Caco-2 (cell line): ENCODE measurements at regions not wholly inside any gene's neighbourhood (a gene's known extent, or its start where the extent isn't known, plus 50 kb on each side); places are given as distances from the start of the nearest gene placed in this dataset.

Source experiments
- BruUV-seq: library from RNA; stranded (reverse); fragments of 400-500 nt; replicated peaks from 2 replicates; lab custom pipeline; 2021; lab: Mats Ljungman, UMichigan
- CTCF ChIA-PET: fragments of 300-600 bp; sonication (Branson Sonifier 250); formaldehyde crosslinking; loops from one replicate; lab custom pipeline; 2022; ENCODE audit warnings: antibody characterized with exemption; lab: Charles Lee
- POLR2A ChIA-PET: fragments of 300-600 bp; sonication (Branson Sonifier 250); formaldehyde crosslinking; loops from one replicate; lab custom pipeline; 2022; ENCODE audit warnings: antibody characterized with exemption; lab: Charles Lee
- DNase-seq, 2 experiments: peaks; one replicate each; pipeline versions ENCODE4 v3.0.0 to v3.0.0-alpha.2; 2020 to 2022
- H3K27me3 ChIP-seq: replicated peaks from 2 replicates; pipeline ENCODE4 v1.6.0; 2011; ENCODE audit warnings: low read length; ENCODE audit not compliant: control insufficient read depth, insufficient read depth
- H3K36me3 ChIP-seq: 2 replicates; pipeline ENCODE4 v1.5.1; 2011; ENCODE audit warnings: low read length; ENCODE audit not compliant: control insufficient read depth, insufficient read depth
- H3K4me1 ChIP-seq: fragments of 250-450 bp; sonication (Bioruptor Pico); 2 replicates; pipeline ENCODE4 v1.5.1; 2020; ENCODE audit warnings: mild to moderate bottlenecking
- H3K4me3 ChIP-seq: 2 replicates; pipeline ENCODE4 v1.5.1; 2011; ENCODE audit warnings: low read depth, mild to moderate bottlenecking, control low read depth, low read length
- H3K9me3 ChIP-seq: fragments of 250-450 bp; sonication (Bioruptor Pico); 2 replicates; pipeline ENCODE4 v1.5.1; 2020; ENCODE audit warnings: mild to moderate bottlenecking, moderate library complexity
- H3K27ac Mint-ChIP-seq: one replicate; pipeline ENCODE4 v1.8.0; 2022; ENCODE audit warnings: mixed read lengths; ENCODE audit not compliant: unreplicated experiment
- H3K27me3 Mint-ChIP-seq: one replicate; pipeline ENCODE4 v1.8.0; 2022; ENCODE audit warnings: mixed read lengths; ENCODE audit not compliant: insufficient read depth, unreplicated experiment
- H3K36me3 Mint-ChIP-seq: one replicate; pipeline ENCODE4 v1.8.0; 2022; ENCODE audit warnings: mild to moderate bottlenecking, mixed read lengths; ENCODE audit not compliant: insufficient read depth, unreplicated experiment
- H3K4me1 Mint-ChIP-seq: one replicate; pipeline ENCODE4 v1.8.0; 2022; ENCODE audit warnings: low read depth, mixed read lengths; ENCODE audit not compliant: unreplicated experiment
- H3K4me3 Mint-ChIP-seq: one replicate; pipeline ENCODE4 v1.8.0; 2022; ENCODE audit warnings: mild to moderate bottlenecking, moderate library complexity, mixed read lengths; ENCODE audit not compliant: unreplicated experiment
- H3K9me3 Mint-ChIP-seq: one replicate; pipeline ENCODE4 v1.8.0; 2022; ENCODE audit warnings: mixed read lengths; ENCODE audit not compliant: unreplicated experiment
- CTCF ChIP-seq, 2 experiments: fragments of 200-600 bp in 1 of 2; IDR thresholded peaks; 1 replicate in 1 of 2; 2 replicates in 1 of 2; pipeline versions ENCODE4 v1.5.1 to v1.8.0; 2011 to 2022; ENCODE audit warnings: antibody characterized with exemption in 1 of 2, control low read depth in 1 of 2, inconsistent platforms in 1 of 2, low read depth in 1 of 2, low read length in 1 of 2, mild to moderate bottlenecking in 1 of 2, moderate library complexity in 1 of 2; ENCODE audit not compliant: insufficient read depth in 1 of 2, severe bottlenecking in 1 of 2, unreplicated experiment in 1 of 2
- intact Hi-C: fragments of 100-400 bp; cut with micrococcal nuclease; formaldehyde crosslinking; loops from one replicate; pipeline ENCODE4 v1.10.0; 2022; ENCODE audit not compliant: unreplicated experiment

- intact Hi-C loops: no loop called here
- H3K9me3 Mint-ChIP-seq: no peaks in the 10 kb centered on the region
- H3K4me1 ChIP-seq: no peaks in the 10 kb centered on the region
- H3K27me3 Mint-ChIP-seq: peaks cover 2% of the 10 kb centered on the region
- no peak for TF ChIP-seq CTCF (IDR thresholded peaks at IDR 0.05; ENCODE audit: insufficient read depth in 1 of 2, low read depth in 1 of 2, low read length in 1 of 2, severe bottlenecking in 1 of 2, unreplicated experiment in 1 of 2)
- no TSS peak for BruUV-seq
- H3K36me3 ChIP-seq: no peaks in the 10 kb centered on the region
- ChIA-PET POLR2A (no interaction called here), CTCF (no interaction called here)
- DNase-seq: no peak
- H3K9me3 ChIP-seq: no peaks in the 10 kb centered on the region
- no peak overlapping the region for H3K4me3 ChIP-seq
- no peak overlapping the region for H3K4me3 Mint-ChIP-seq
- H3K36me3 Mint-ChIP-seq: no peaks in the 10 kb centered on the region
- H3K27me3 ChIP-seq: no peaks in the 10 kb centered on the region
- no peak overlapping the region for H3K27ac Mint-ChIP-seq
- H3K4me1 Mint-ChIP-seq: no peaks in the 10 kb centered on the region
Observed at GRCh38 chr9:14395317-14396082, 81.6 kb upstream of the NFIB start.

- Histone ChIP-seq H3K4me1 (no peaks in the 10 kb centered on the region), H3K4me3 (no peak overlapping the region), H3K36me3 (no peaks in the 10 kb centered on the region), H3K9me3 (no peaks in the 10 kb centered on the region), H3K27me3 (no peaks in the 10 kb centered on the region)
- Mint-ChIP-seq H3K27ac (no peak overlapping the region), H3K27me3 (no peaks in the 10 kb centered on the region), H3K4me1 (no peaks in the 10 kb centered on the region), H3K36me3 (no peaks in the 10 kb centered on the region), H3K9me3 (no peaks in the 10 kb centered on the region), H3K4me3 (no peak overlapping the region)
- DNase-seq: no peak
- intact Hi-C loops: no loop called here
- no TSS peak for BruUV-seq
- TF ChIP-seq CTCF (IDR thresholded peaks at IDR 0.05; ENCODE audit: insufficient read depth in 1 of 2, low read depth in 1 of 2, low read length in 1 of 2, severe bottlenecking in 1 of 2, unreplicated experiment in 1 of 2): no peak
- ChIA-PET CTCF (no interaction called here), POLR2A (no interaction called here)
Observed at GRCh38 chr9:14393418-14393817, 79.5 kb upstream of the NFIB start.

- Mint-ChIP-seq H3K4me3 (no peak overlapping the region), H3K27ac (no peak overlapping the region), H3K4me1 (no peaks in the 10 kb centered on the region), H3K36me3 (no peaks in the 10 kb centered on the region), H3K27me3 (no peaks in the 10 kb centered on the region), H3K9me3 (no peaks in the 10 kb centered on the region)
- CTCF ChIA-PET: no interaction called here
- Histone ChIP-seq H3K36me3 (no peaks in the 10 kb centered on the region), H3K9me3 (no peaks in the 10 kb centered on the region), H3K4me1 (no peaks in the 10 kb centered on the region), H3K27me3 (no peaks in the 10 kb centered on the region), H3K4me3 (no peak overlapping the region)
- TF ChIP-seq CTCF (IDR thresholded peaks at IDR 0.05; ENCODE audit: insufficient read depth in 1 of 2, low read depth in 1 of 2, low read length in 1 of 2, severe bottlenecking in 1 of 2, unreplicated experiment in 1 of 2): no peak
- POLR2A ChIA-PET: no interaction called here
- intact Hi-C loops: no loop called here
- BruUV-seq: no TSS peak
- no peak for DNase-seq
Observed at GRCh38 chr9:14391620-14392019, 77.7 kb upstream of the NFIB start.
